ENCODE measurements at regions not wholly inside any gene's neighbourhood (a gene's known extent, or its start where the extent isn't known, plus 50 kb on each side); places are given as distances from the start of the nearest gene placed in this dataset.

DNA sequence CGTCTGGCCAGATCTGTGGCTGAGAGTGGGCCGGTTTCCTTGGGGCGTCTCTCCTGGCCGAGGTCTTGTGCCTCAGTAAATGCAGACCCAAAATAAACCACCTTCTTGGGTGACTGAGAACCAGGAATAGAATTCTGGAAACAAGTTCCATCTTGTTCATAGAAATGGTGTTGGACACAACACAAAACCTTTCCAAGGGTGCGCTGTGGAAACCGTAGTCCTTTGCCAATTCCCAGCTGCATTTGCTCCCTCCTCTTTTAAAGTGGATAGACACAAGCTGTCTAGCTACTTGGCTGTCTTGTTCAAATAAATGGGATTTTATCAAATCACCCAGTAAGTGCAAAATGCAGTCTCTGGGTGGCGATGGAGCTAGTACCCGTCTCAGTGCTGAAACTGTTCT, 300.2 kb downstream of the SHANK2 start:
- ATAC-seq (no peak), DNase-seq (ENCODE audit: low spot score) (no peak)
- CTCF ChIA-PET (ENCODE audit: low intra/inter-chr PET ratio, low total read pairs) = no interaction called here
- no peak for TF ChIP-seq ISL2 (CRISPR knock-in tag; IDR thresholded peaks at IDR 0.05)
- TF ChIP-seq UBTF (CRISPR knock-in tag; IDR thresholded peaks at IDR 0.05) = no peak
- TF ChIP-seq, protein P1, sequence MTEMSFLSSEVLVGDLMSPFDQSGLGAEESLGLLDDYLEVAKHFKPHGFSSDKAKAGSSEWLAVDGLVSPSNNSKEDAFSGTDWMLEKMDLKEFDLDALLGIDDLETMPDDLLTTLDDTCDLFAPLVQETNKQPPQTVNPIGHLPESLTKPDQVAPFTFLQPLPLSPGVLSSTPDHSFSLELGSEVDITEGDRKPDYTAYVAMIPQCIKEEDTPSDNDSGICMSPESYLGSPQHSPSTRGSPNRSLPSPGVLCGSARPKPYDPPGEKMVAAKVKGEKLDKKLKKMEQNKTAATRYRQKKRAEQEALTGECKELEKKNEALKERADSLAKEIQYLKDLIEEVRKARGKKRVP (CRISPR knock-in tag; IDR thresholded peaks at IDR 0.05) = no peak
- no peak for TF ChIP-seq ZNF883 (CRISPR knock-in tag; IDR thresholded peaks at IDR 0.05; ENCODE audit: not compliant biosample characterization)
- TF ChIP-seq ZNF7 (CRISPR knock-in tag; IDR thresholded peaks at IDR 0.05) = no peak
- no peak for TF ChIP-seq ZBTB46 (CRISPR knock-in tag; IDR thresholded peaks at IDR 0.05; ENCODE audit: borderline replicate concordance)
- no peak for TF ChIP-seq ZNF557 (CRISPR knock-in tag; IDR thresholded peaks at IDR 0.05)
- TF ChIP-seq DNMT3B (CRISPR knock-in tag; conservative IDR thresholded peaks at IDR 0.05) = no peak
- no peak for TF ChIP-seq ZNF674 (CRISPR knock-in tag; IDR thresholded peaks at IDR 0.05; ENCODE audit: low read depth)
- no peak for TF ChIP-seq ZNF138 (CRISPR knock-in tag; IDR thresholded peaks at IDR 0.05; ENCODE audit: low read depth)
- TF ChIP-seq ZNF17 (CRISPR knock-in tag; IDR thresholded peaks at IDR 0.05) = no peak
- TF ChIP-seq, protein P2, sequence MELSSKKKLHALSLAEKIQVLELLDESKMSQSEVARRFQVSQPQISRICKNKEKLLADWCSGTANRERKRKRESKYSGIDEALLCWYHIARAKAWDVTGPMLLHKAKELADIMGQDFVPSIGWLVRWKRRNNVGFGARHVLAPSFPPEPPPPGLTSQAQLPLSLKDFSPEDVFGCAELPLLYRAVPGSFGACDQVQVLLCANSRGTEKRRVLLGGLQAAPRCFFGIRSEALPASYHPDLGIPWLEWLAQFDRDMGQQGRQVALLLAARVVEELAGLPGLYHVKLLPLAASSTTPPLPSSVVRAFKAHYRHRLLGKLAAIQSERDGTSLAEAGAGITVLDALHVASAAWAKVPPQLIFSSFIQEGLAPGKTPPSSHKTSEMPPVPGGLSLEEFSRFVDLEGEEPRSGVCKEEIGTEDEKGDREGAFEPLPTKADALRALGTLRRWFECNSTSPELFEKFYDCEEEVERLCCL (CRISPR knock-in tag; IDR thresholded peaks at IDR 0.05; ENCODE audit: borderline replicate concordance) = no peak
- TF ChIP-seq ZMAT3 (CRISPR knock-in tag; conservative IDR thresholded peaks at IDR 0.05) = no peak
- TF ChIP-seq SNRNP70 (IDR thresholded peaks at IDR 0.05; ENCODE audit: low read depth, low read length) = no peak
- no peak for TF ChIP-seq ZXDC (CRISPR knock-in tag; IDR thresholded peaks at IDR 0.05)

More for the DNA sequence above, 300.2 kb downstream of the SHANK2 start:
- POLR2A ChIA-PET = no interaction called here
- peaks cover 8 to 33% of the 10 kb centered on the region in 2 experiments; a peak in 3 of 5 replicates for H3K36me3 ChIP-seq (replicated peaks in 1 of 2; ENCODE audit: control insufficient read depth in 1 of 2, insufficient read depth in 2 of 2, low read length in 2 of 2)
- no peak for FAIRE-seq
- H2AFZ ChIP-seq (ENCODE audit: low read length) = no peak overlapping the region
- no peak overlapping the region for H3K9ac ChIP-seq (ENCODE audit: insufficient read depth, low read depth, low read length)
- H3K27me3 ChIP-seq (ENCODE audit: control insufficient read depth in 1 of 2, insufficient read depth in 2 of 2, low read length in 2 of 2) = no peaks in the 10 kb centered on the region
- intact Hi-C loops (cut with micrococcal nuclease; ENCODE audit: unreplicated experiment) (no loop called here), in situ Hi-C loops (cut with HindIII; ENCODE audit: extremely low pct_ligation_motif_present, low pct_unique_long_range_greater_than_20kb) (no loop called here)
- H3K79me2 ChIP-seq (ENCODE audit: insufficient read depth, low read length) = no peaks in the 10 kb centered on the region
- no peak overlapping the region for H3K4me3 ChIP-seq (replicated peaks in 1 of 3; ENCODE audit: insufficient read depth in 1 of 3, low read depth in 2 of 3, low read length in 3 of 3)
- no peaks in the 10 kb centered on the region for H3K4me1 ChIP-seq (ENCODE audit: insufficient read depth, low read length)
- no peak overlapping the region for H3K4me2 ChIP-seq (ENCODE audit: low read depth, low read length)
- no TSS peak for BruUV-seq (replicated peaks)
- H3K27ac ChIP-seq (ENCODE audit: extremely low read length, insufficient read depth, low read length) = no peak overlapping the region
- H3K9me3 ChIP-seq (ENCODE audit: low read length) = no peaks in the 10 kb centered on the region
- 88% methylated on average over 8 of the region's 8 CpGs for WGBS (ENCODE audit: low lambda C conversion rate)
- peaks cover 22% of the 10 kb centered on the region; the same call in 1 of the 2 replicates for H4K20me1 ChIP-seq (ENCODE audit: insufficient read depth, low read length)
